HEK293T (cell line): ENCODE measurements at regions not wholly inside any gene's neighbourhood (a gene's known extent, or its start where the extent isn't known, plus 50 kb on each side); places are given as distances from the start of the nearest gene placed in this dataset.

Experiments
- CTBP1 ChIP-seq: fragments of 450-650 bp; IDR thresholded peaks from 2 replicates; pipeline ENCODE4 v1.6.1; 2016; ENCODE audit warnings: borderline replicate concordance
- FOXK2 ChIP-seq: fragments of 450-650 bp; IDR thresholded peaks from 2 replicates; pipeline ENCODE4 v1.6.1; 2016; ENCODE audit warnings: mild to moderate bottlenecking
- LEF1 ChIP-seq: fragments of 450-650 bp; IDR thresholded peaks from 2 replicates; pipeline ENCODE4 v1.6.1; 2017; ENCODE audit warnings: mild to moderate bottlenecking, borderline replicate concordance
- NFRKB ChIP-seq: fragments of 450-650 bp; IDR thresholded peaks from 2 replicates; pipeline ENCODE4 v1.6.1; 2016; ENCODE audit warnings: mild to moderate bottlenecking, moderate library complexity
- SP1 ChIP-seq: fragments of 450-650 bp; IDR thresholded peaks from 2 replicates; pipeline ENCODE4 v1.6.1; 2017
- SUZ12 ChIP-seq: fragments of 450-650 bp; IDR thresholded peaks from 2 replicates; pipeline ENCODE4 v1.6.1; 2016; ENCODE audit warnings: mild to moderate bottlenecking

DNA sequence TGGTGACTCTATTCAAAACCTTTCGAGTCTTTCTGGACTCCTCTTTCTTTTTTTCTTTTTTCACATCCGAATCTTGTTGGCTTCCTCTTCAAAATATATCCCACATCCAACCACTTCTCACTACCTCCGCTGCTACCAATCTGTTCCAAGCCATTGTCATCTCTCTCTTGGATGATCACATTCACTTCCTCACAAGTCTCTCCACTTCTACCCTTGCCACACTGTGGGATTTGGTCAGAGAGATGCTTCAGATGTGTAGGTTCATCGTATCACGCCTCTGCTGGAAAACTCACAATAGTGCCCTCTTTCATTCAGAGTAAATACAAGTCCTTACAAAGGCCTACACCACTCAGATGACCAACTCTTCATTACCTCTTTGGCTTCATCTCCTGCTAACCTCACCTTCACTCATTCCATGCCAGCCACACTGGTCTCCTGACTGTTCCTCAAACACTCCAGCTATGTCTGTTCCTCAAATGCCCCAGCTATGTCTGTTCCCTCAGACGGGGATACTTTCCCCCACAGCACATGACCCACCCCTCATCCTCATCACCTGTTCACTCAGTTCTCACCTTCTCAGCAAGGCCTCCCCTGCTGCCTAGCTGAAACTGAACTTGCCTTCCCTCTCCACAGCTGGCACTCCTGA lies 67.2 kb upstream of the PELI1 start:
- TF ChIP-seq NFRKB (no peak), LEF1 (no peak), SUZ12 (no peak), CTBP1 (no peak), FOXK2 (no peak), SP1 (no peak)
